ENCODE measurements at regions not wholly inside any gene's neighbourhood (a gene's known extent, or its start where the extent isn't known, plus 50 kb on each side); places are given as distances from the start of the nearest gene placed in this dataset.
A peak's percentile ranks its signal among the peaks of the same experiment; 100 is the strongest.

- Histone ChIP-seq H3K18ac (ENCODE audit: extremely low read depth, low read length) (no peak overlapping the region), H3K27ac (ENCODE audit: low read depth, low read length) (no peak overlapping the region), H3K9ac (replicated peaks in 1 of 4; ENCODE audit: extremely low read depth in 1 of 4, low read depth in 3 of 4, low read length in 3 of 4) (no peak overlapping the region), H3K23ac (ENCODE audit: insufficient read length) (no peak overlapping the region), H3K9me3 (ENCODE audit: insufficient read depth in 2 of 2, low read depth in 1 of 2, low read length in 1 of 2) (0 out of 4 replicates have a peak, but pooled peaks cover 0 to 3% of the 10 kb centered on the region in 2 experiments), H2BK15ac (ENCODE audit: low read length) (no peak overlapping the region), H3K4me1 (replicated peaks in 1 of 4; ENCODE audit: control insufficient read depth in 3 of 4, insufficient read depth in 4 of 4, low read length in 3 of 4) (no peaks in the 10 kb centered on the region), H2BK12ac (ENCODE audit: low read depth, low read length) (no peak overlapping the region), H4K20me1 (replicated peaks in 1 of 2; ENCODE audit: control insufficient read depth in 1 of 2, insufficient read depth in 2 of 2, low read length in 2 of 2) (no peaks in the 10 kb centered on the region), H4K91ac (replicated peaks; ENCODE audit: insufficient read length, low read length) (no peak overlapping the region), H2BK5ac (ENCODE audit: low read depth, low read length) (no peak overlapping the region), H3K27me3 (replicated peaks in 1 of 4; ENCODE audit: control insufficient read depth in 3 of 4, extremely low read depth in 1 of 4, insufficient read depth in 3 of 4, low read length in 3 of 4) (no peaks in the 10 kb centered on the region), H4K5ac (ENCODE audit: insufficient read length, low read depth, low read length) (no peak overlapping the region), H3K56ac (replicated peaks; ENCODE audit: insufficient read length, low read depth, low read length) (no peak overlapping the region), H3K14ac (ENCODE audit: insufficient read length) (no peak overlapping the region), H2BK20ac (ENCODE audit: low read length) (no peak overlapping the region), H2AFZ (ENCODE audit: low read length) (0 out of 2 replicates have a peak overlapping the region, but pooled peaks have one; percentile 58), H4K8ac (ENCODE audit: extremely low read depth, insufficient read depth, low read length) (no peak overlapping the region), H2BK120ac (replicated peaks; ENCODE audit: low read depth, low read length) (no peak overlapping the region), H3K4ac (replicated peaks; ENCODE audit: insufficient read length, low read depth, low read length) (no peak overlapping the region), H3K79me1 (ENCODE audit: low read depth, low read length) (no peaks in the 10 kb centered on the region), H3K4me2 (ENCODE audit: insufficient read depth in 1 of 2, low read depth in 2 of 2, low read length in 2 of 2) (peak overlapping the region in 1 of 2 experiments; percentile 16; a peak in 1 of 4 replicates), H3K36me3 (ENCODE audit: control insufficient read depth in 2 of 4, insufficient read depth in 4 of 4, low read length in 3 of 4) (no peaks in the 10 kb centered on the region), H3K23me2 (ENCODE audit: low read depth, low read length) (no peaks in the 10 kb centered on the region), H2AK5ac (ENCODE audit: low read depth, low read length) (no peak overlapping the region), H3K79me2 (ENCODE audit: control insufficient read depth in 1 of 2, insufficient read depth in 2 of 2, low read length in 2 of 2) (no peaks in the 10 kb centered on the region), H3K4me3 (ENCODE audit: extremely low read depth in 1 of 4, insufficient read depth in 2 of 4, low read depth in 3 of 4, low read length in 4 of 4) (no peak overlapping the region)
- TF ChIP-seq ASH2L (IDR thresholded peaks at IDR 0.05; ENCODE audit: low read length): no peak
- no peak for TF ChIP-seq RFX5 (IDR thresholded peaks at IDR 0.05; ENCODE audit: borderline replicate concordance, low read depth, low read length)
- no peak for TF ChIP-seq JUND (IDR thresholded peaks at IDR 0.05; ENCODE audit: low read length)
- TF ChIP-seq SRF (IDR thresholded peaks at IDR 0.05; ENCODE audit: low read depth, low read length): no peak
- TF ChIP-seq MAFK (IDR thresholded peaks at IDR 0.05; ENCODE audit: low read depth, low read length): no peak
- TF ChIP-seq NANOG (IDR thresholded peaks at IDR 0.05; ENCODE audit: insufficient read depth, low read depth, low read length, poor library complexity, severe bottlenecking): no peak
- no peak for TF ChIP-seq KDM4A (IDR thresholded peaks at IDR 0.05; ENCODE audit: low read depth, low read length, severe bottlenecking)
- no peak for TF ChIP-seq E2F6 (IDR thresholded peaks at IDR 0.05)
- no peak for TF ChIP-seq SUZ12 (IDR thresholded peaks at IDR 0.05; ENCODE audit: low read length)
- TF ChIP-seq TCF12 (IDR thresholded peaks at IDR 0.05; ENCODE audit: low read depth, low read length): no peak
- ChIA-PET POLR2A (ENCODE audit: partially characterized antibody) (no interaction called here), CTCF (ENCODE audit: partially characterized antibody) (interaction anchor here (1.6 to 1.9 kb wide), 3 partner anchors 10 to 48 kb away, joined by 4 to 9 read pairs (median 5); no protein-coding TSS in a partner anchor)
- DNase-seq (ENCODE audit: low read depth in 1 of 2, low spot score in 2 of 2) (no peak), FAIRE-seq (no peak)
- 85% methylated on average over 2 of the region's 2 CpGs; no CpG with 5 or more reads in 1 of the 2 experiments for WGBS, 2 experiments (ENCODE audit: extremely low coverage in 1 of 2, insufficient coverage in 1 of 2, insufficient read length in 1 of 2, insufficient replicate concordance in 2 of 2, low coverage in 1 of 2, low lambda C conversion rate in 2 of 2, missing lambda C conversion rate in 1 of 2)
Observed at GRCh38 chr7:34341326-34341725, 316.7 kb upstream of the NPSR1 start.

Measured in H1 (cell line).